Keratinocyte (primary cell): ENCODE measurements at regions not wholly inside any gene's neighbourhood (a gene's known extent, or its start where the extent isn't known, plus 50 kb on each side); places are given as distances from the start of the nearest gene placed in this dataset.

ENCODE experiments used
- DNase-seq: peaks from one replicate; pipeline ENCODE4 v3.0.0-alpha.2; 2011; ENCODE audit warnings: low read depth, missing footprints, low spot score
- FAIRE-seq: peaks from 2 replicates; lab custom pipeline; 2011; peaks lifted over from hg19 to GRCh38; lab: Jason Lieb, UNC
- H2AFZ ChIP-seq: 2 replicates; pipeline ENCODE4 v1.6.0; 2012; ENCODE audit warnings: low read length, control low read depth, inconsistent platforms; ENCODE audit not compliant: control insufficient read depth
- H3K27ac ChIP-seq: 2 replicates; pipeline ENCODE4 v1.5.1; 2011; ENCODE audit warnings: low read length; ENCODE audit not compliant: control insufficient read depth, insufficient read depth
- H3K27me3 ChIP-seq: 3 replicates; pipeline ENCODE4 v1.6.0; 2011; ENCODE audit warnings: low read length; ENCODE audit not compliant: control insufficient read depth, insufficient read depth; ENCODE audit errors: extremely low read depth
- H3K36me3 ChIP-seq, 2 experiments: 2 replicates in 1 of 2; 3 replicates in 1 of 2; pipeline ENCODE4 v1.5.1; 2011; ENCODE audit warnings: low read length in 2 of 2, mild to moderate bottlenecking in 1 of 2; ENCODE audit not compliant: control insufficient read depth in 2 of 2, insufficient read depth in 2 of 2; ENCODE audit errors: extremely low read depth in 1 of 2
- H3K4me1 ChIP-seq: 3 replicates; pipeline ENCODE4 v1.5.1; 2011; ENCODE audit warnings: low read length; ENCODE audit not compliant: control insufficient read depth, insufficient read depth; ENCODE audit errors: extremely low read depth
- H3K4me2 ChIP-seq: 3 replicates; pipeline ENCODE4 v1.6.0; 2011; ENCODE audit warnings: low read depth, low read length; ENCODE audit not compliant: control insufficient read depth, insufficient read depth; ENCODE audit errors: extremely low read depth
- H3K4me3 ChIP-seq, 3 experiments: fragments of 200-600 bp in 1 of 3; sonication (generic) in 1 of 3; 2 replicates in 2 of 3; 3 replicates in 1 of 3; pipeline ENCODE4 v1.5.1; 2011 to 2016; ENCODE audit warnings: low read length in 3 of 3, mild to moderate bottlenecking in 3 of 3, control low read depth in 2 of 3, inconsistent platforms in 1 of 3, low read depth in 1 of 3, mixed read lengths in 1 of 3, mixed run types in 1 of 3, moderate library complexity in 1 of 3; ENCODE audit not compliant: control insufficient read depth in 2 of 3, insufficient read depth in 2 of 3; ENCODE audit errors: extremely low read depth in 1 of 3
- H3K79me2 ChIP-seq: 2 replicates; pipeline ENCODE4 v1.6.0; 2012; ENCODE audit warnings: low read length; ENCODE audit not compliant: control insufficient read depth, insufficient read depth
- H3K9ac ChIP-seq: 3 replicates; pipeline ENCODE4 v1.6.0; 2011; ENCODE audit warnings: low read length; ENCODE audit not compliant: control insufficient read depth, insufficient read depth; ENCODE audit errors: extremely low read depth
- H3K9me1 ChIP-seq: 3 replicates; pipeline ENCODE4 v1.6.0; 2011; ENCODE audit warnings: low read length; ENCODE audit not compliant: control insufficient read depth, insufficient read depth; ENCODE audit errors: extremely low read depth
- H3K9me3 ChIP-seq: 2 replicates; pipeline ENCODE4 v1.5.1; 2012; ENCODE audit warnings: low read depth, low read length; ENCODE audit not compliant: control insufficient read depth
- H4K20me1 ChIP-seq: 3 replicates; pipeline ENCODE4 v1.6.0; 2011; ENCODE audit warnings: low read length; ENCODE audit not compliant: control insufficient read depth, insufficient read depth; ENCODE audit errors: extremely low read depth
- EZH2 ChIP-seq: IDR thresholded peaks from one replicate; pipeline ENCODE4 v1.6.1; 2012; ENCODE audit warnings: inconsistent platforms, mild to moderate bottlenecking, low read length, moderate library complexity
- dilution Hi-C: fragments of 300-500 bp; cut with MboI; formaldehyde crosslinking; loops from one replicate; pipeline ENCODE4 v1.7.0; 2020; ENCODE audit warnings: low sequenced_read_pairs; ENCODE audit not compliant: extremely low pct_ligation_motif_present
- TF ChIP-seq, protein P1 (sequence below), 3 experiments: IDR thresholded peaks in 1 of 3; conservative IDR thresholded peaks in 1 of 3; optimal IDR thresholded peaks in 1 of 3; 2 replicates in 2 of 3; 3 replicates in 1 of 3; pipeline versions ENCODE3 to v1.5.1; 2011; ENCODE audit warnings: low read length in 3 of 3, mild to moderate bottlenecking in 3 of 3, moderate library complexity in 2 of 3, control low read depth in 1 of 3, inconsistent platforms in 1 of 3; ENCODE audit not compliant: insufficient read depth in 2 of 3; ENCODE audit errors: extremely low read depth in 1 of 3

DNA sequence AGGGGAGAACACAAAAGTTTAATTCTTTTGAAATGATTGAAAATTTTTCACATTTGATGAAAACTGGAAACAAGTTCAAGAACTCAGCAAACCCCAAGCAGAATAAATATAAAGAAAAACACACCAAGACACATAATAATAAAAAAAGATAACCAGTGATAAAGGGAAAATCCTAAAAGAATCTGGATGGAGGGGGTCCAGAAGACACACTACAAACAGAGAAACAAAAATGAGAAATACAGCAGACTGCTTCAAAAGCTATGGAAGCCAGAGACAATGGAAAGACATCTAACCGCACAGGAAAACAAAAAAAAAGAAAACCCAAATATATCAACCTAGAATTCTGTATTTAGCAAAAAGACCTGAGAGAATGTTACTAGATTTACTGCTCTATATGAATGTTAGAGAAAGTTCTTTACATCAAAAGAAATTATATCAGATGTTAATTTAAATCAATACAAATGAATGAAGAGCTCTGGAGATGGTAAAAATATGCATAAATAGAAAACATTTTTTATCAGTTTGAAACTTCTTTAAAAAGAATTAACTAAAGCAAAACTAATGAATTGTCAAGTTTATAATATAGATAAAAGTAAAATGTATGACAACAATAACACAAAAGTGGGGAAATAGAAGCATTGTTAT, 310.7 kb upstream of the PREP start:
- DNase-seq (no peak), FAIRE-seq (no peak)
- no peak overlapping the region for H2AFZ ChIP-seq
- no peaks in the 10 kb centered on the region for H3K27me3 ChIP-seq
- no peaks in the 10 kb centered on the region for H3K36me3 ChIP-seq
- no peak overlapping the region for H3K4me3 ChIP-seq
- no peak overlapping the region for H3K9ac ChIP-seq
- H4K20me1 ChIP-seq: no peaks in the 10 kb centered on the region
- no peak overlapping the region for H3K4me2 ChIP-seq
- no peaks in the 10 kb centered on the region for H3K4me1 ChIP-seq
- H3K79me2 ChIP-seq: no peaks in the 10 kb centered on the region
- TF ChIP-seq, protein P1, sequence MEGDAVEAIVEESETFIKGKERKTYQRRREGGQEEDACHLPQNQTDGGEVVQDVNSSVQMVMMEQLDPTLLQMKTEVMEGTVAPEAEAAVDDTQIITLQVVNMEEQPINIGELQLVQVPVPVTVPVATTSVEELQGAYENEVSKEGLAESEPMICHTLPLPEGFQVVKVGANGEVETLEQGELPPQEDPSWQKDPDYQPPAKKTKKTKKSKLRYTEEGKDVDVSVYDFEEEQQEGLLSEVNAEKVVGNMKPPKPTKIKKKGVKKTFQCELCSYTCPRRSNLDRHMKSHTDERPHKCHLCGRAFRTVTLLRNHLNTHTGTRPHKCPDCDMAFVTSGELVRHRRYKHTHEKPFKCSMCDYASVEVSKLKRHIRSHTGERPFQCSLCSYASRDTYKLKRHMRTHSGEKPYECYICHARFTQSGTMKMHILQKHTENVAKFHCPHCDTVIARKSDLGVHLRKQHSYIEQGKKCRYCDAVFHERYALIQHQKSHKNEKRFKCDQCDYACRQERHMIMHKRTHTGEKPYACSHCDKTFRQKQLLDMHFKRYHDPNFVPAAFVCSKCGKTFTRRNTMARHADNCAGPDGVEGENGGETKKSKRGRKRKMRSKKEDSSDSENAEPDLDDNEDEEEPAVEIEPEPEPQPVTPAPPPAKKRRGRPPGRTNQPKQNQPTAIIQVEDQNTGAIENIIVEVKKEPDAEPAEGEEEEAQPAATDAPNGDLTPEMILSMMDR (optimal IDR thresholded peaks at IDR 0.05 in 1 of 3, IDR thresholded peaks at IDR 0.05 in 1 of 3, conservative IDR thresholded peaks at IDR 0.05 in 1 of 3; ENCODE audit: extremely low read depth in 1 of 3, insufficient read depth in 2 of 3, low read length in 3 of 3): no peak
- no peak for TF ChIP-seq EZH2
- dilution Hi-C loops: no loop called here
- H3K27ac ChIP-seq: no peak overlapping the region
- H3K9me1 ChIP-seq: no peaks in the 10 kb centered on the region
- no peaks in the 10 kb centered on the region for H3K9me3 ChIP-seq

DNA sequence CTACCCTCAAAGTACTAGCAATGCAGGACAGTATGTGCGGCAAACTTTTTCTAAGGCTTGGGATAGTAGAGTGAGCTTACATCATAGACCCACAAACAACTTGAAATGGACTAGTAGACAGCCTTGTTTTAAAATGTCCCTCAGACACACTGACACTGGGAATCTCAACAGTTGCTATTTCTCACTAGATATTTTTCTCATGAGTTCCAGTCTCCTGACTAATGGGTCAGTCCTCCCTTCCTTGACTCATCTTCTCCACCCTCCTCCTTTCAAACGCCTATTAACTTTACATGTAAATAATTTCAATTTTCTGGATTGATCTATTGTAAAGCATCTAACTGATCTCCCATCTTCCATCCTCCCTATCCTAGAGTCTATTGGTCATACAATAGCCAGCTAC, 308.3 kb upstream of the PREP start:
- Histone ChIP-seq H3K4me3 (no peak overlapping the region), H3K79me2 (no peaks in the 10 kb centered on the region), H3K4me2 (no peak overlapping the region), H2AFZ (no peak overlapping the region), H3K36me3 (no peaks in the 10 kb centered on the region), H3K9me1 (no peaks in the 10 kb centered on the region), H3K9ac (no peak overlapping the region), H3K27me3 (no peaks in the 10 kb centered on the region), H3K27ac (no peak overlapping the region), H3K4me1 (no peaks in the 10 kb centered on the region), H3K9me3 (no peaks in the 10 kb centered on the region), H4K20me1 (no peaks in the 10 kb centered on the region)
- TF ChIP-seq EZH2: no peak
- peak; percentile 67 for FAIRE-seq
- dilution Hi-C loops: no loop called here
- DNase-seq: no peak

DNA sequence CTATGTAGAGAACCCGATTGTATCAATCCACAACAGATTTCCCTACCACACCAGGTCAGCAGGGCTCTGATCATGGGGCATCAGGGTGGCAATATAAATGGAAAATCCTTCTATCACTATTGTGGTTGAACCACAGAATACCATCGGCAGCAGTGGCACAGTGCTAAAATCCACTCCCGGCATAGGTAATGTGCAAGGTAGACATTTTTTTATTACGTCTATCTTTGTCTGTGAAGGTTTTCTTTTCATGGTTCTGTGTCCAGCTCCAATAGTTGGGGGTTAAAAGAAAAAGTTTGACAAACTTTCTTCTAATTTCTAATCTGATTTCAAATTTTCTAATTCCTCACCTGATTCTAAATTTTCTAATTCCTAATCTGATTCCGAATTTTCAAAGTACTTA, 302.7 kb upstream of the PREP start:
- Histone ChIP-seq H3K9me1 (no peaks in the 10 kb centered on the region), H3K4me3 (no peak overlapping the region), H2AFZ (no peak overlapping the region), H3K4me2 (no peak overlapping the region), H4K20me1 (no peaks in the 10 kb centered on the region), H3K27me3 (no peaks in the 10 kb centered on the region), H3K36me3 (no peaks in the 10 kb centered on the region), H3K79me2 (no peaks in the 10 kb centered on the region), H3K4me1 (no peaks in the 10 kb centered on the region), H3K27ac (no peak overlapping the region), H3K9me3 (no peaks in the 10 kb centered on the region), H3K9ac (no peak overlapping the region)
- dilution Hi-C loops: no loop called here
- no peak for TF ChIP-seq EZH2
- TF ChIP-seq, protein P1 (optimal IDR thresholded peaks at IDR 0.05 in 1 of 3, IDR thresholded peaks at IDR 0.05 in 1 of 3, conservative IDR thresholded peaks at IDR 0.05 in 1 of 3; ENCODE audit: extremely low read depth in 1 of 3, insufficient read depth in 2 of 3, low read length in 3 of 3): no peak
- DNase-seq (no peak), FAIRE-seq (no peak)
